Heart right ventricle (tissue), 16 donors: ENCODE measurements at regions not wholly inside any gene's neighbourhood (a gene's known extent, or its start where the extent isn't known, plus 50 kb on each side); places are given as distances from the start of the nearest gene placed in this dataset.

Source experiments
- ATAC-seq, 8 donors: fragments of 200-7000 bp; cut with Tn5 transposase; one replicate each; pipeline ENCODE4 v1.9.1; 2020; ENCODE audit warnings: mild to moderate bottlenecking in 8 of 8, moderate library complexity in 8 of 8, moderate number of reproducible peaks in 1 of 8
- DNase-seq, 2 donors: peaks; one replicate each; pipeline ENCODE4 v3.0.0-alpha.2; 2020
- H3K27ac ChIP-seq, 10 donors: fragments of 200-600 bp; sonication (generic) in 2 of 10; one replicate each; pipeline versions ENCODE4 v1.5.0 to v1.8.0; 2020 to 2022; ENCODE audit warnings: mild to moderate bottlenecking in 3 of 10
- H3K27me3 ChIP-seq, 7 donors: fragments of 200-600 bp; one replicate each; pipeline ENCODE4 v1.8.0; 2021 to 2022; ENCODE audit warnings: mild to moderate bottlenecking in 2 of 7
- H3K36me3 ChIP-seq, 9 donors: fragments of 200-600 bp; sonication (generic) in 1 of 9; one replicate each; pipeline versions ENCODE4 v1.5.0 to v1.8.0; 2020 to 2022; ENCODE audit warnings: mild to moderate bottlenecking in 2 of 9
- H3K4me1 ChIP-seq, 9 donors: fragments of 200-600 bp; sonication (generic) in 1 of 9; one replicate each; pipeline versions ENCODE4 v1.5.0 to v1.8.0; 2020 to 2022; ENCODE audit warnings: mild to moderate bottlenecking in 4 of 9
- H3K4me3 ChIP-seq, 10 donors: fragments of 200-600 bp; sonication (generic) in 2 of 10; one replicate each; pipeline versions ENCODE4 v1.5.0 to v1.8.0; 2020 to 2022; ENCODE audit warnings: mild to moderate bottlenecking in 7 of 10, moderate library complexity in 2 of 10
- H3K9me3 ChIP-seq, 11 donors: fragments of 200-600 bp in 10 of 11; sonication (generic) in 2 of 11; one replicate each; pipeline versions ENCODE4 v1.5.0 to v1.8.0; 2013 to 2022; ENCODE audit warnings: mild to moderate bottlenecking in 2 of 11, control low read depth in 1 of 11, moderate library complexity in 1 of 11
- CTCF ChIP-seq, 9 donors: fragments of 200-600 bp; sonication (generic) in 2 of 9; IDR thresholded peaks; one replicate each; pipeline versions ENCODE4 v1.5.0 to v1.8.0; 2021 to 2022; ENCODE audit warnings: antibody characterized with exemption in 9 of 9, mild to moderate bottlenecking in 5 of 9, moderate library complexity in 1 of 9
- WGBS, 2 donors: extraction: QIAGEN DNeasy Blood & Tissue Kit; methylation state at CpG; one replicate each; pipeline ENCODE4 v1.1.7; 2013; ENCODE audit warnings: inconsistent platforms in 1 of 2; 5-methylcytosine and 5-hydroxymethylcytosine counted together
- intact Hi-C, 10 donors: fragments of 100-400 bp; cut with DNase I; formaldehyde crosslinking; loops; one replicate each; pipeline versions ENCODE4 v1.11.1 to v1.14.2; 2022
- donor health status: Arrhythmogenic right ventricular cardiomyopathy.
- donor health status: ischemic (EF 13 %, LVEDD 7.1; RV severe dilation, severe dysfunction).
- donor health status: healthy with polysubstance abuse.
- donor health status: DM: no; HTN: yes; CAD: no.
- donor health status: DM: no; HTN: no; CAD: no.
- donor health status: ischemic (EF 25% LVEDD 6.9; RV normal size, moderate dysfunction).
- donor health status: ischemic (EF 25% LVEDD 5.7; RV mildly dilated, moderate dysfunction).
- donor health status: healthy.
- donor health status: DM: yes; HTN: yes; CAD: no.
- donor health status: Ischemic cardiomyopathy.
- donor health status: ischemic (EF 35%, LVEDD 5.7; RV mildly dilated, moderate dysfunction).
- donor health status: nonischemic (EF 11% LVEDD 7.7; RV severe dilation, severe dysfunction).
- donor health status: DM: yes; HTN: yes; CAD: no.
- donor health status: PGD.
- donor health status: ischemic (EF 29% LVEDD 5.4; RV normal size, mild dysfunction).
- donor health status: nonischemic (EF 23%, LVEDD 6.1; RV moderate dilation, normal function).

- Histone ChIP-seq H3K9me3 (peaks cover 0 to 30% (median 3%) of the 10 kb centered on the region in 11 donors), H3K27ac (peak overlapping the region; percentile 28 to 85 (median 64)), H3K4me1 (peaks cover 0 to 25% (median 15%) of the 10 kb centered on the region in 9 donors), H3K36me3 (no peaks in the 10 kb centered on the region), H3K27me3 (no peaks in the 10 kb centered on the region), H3K4me3 (no peak overlapping the region)
- peak; percentile 83 to 98 (median 91) for ATAC-seq
- DNase-seq, result peak; percentile 80
- WGBS, 2 donors, result 59 to 63% methylated on average over 4 of the region's 4 CpGs
- no peak for TF ChIP-seq CTCF (IDR thresholded peaks at IDR 0.05)
- intact Hi-C loops, result loop anchor here in 3 of 10 donors (2.0 to 10.0 kb wide), 2 partner anchors 48 to 54 kb away; no protein-coding TSS in a partner anchor
Observed at GRCh38 chr5:71830681-71831539, 111.8 kb downstream of the CARTPT start.

GRCh38 chr5:71832812-71833715, 114.0 kb downstream of the CARTPT start:
- Histone ChIP-seq H3K27ac (no peak overlapping the region), H3K4me1 (peaks cover 0 to 25% (median 15%) of the 10 kb centered on the region in 9 donors), H3K27me3 (no peaks in the 10 kb centered on the region), H3K4me3 (no peak overlapping the region), H3K9me3 (peaks cover 0 to 12% (median 0%) of the 10 kb centered on the region in 11 donors), H3K36me3 (no peaks in the 10 kb centered on the region)
- no peak for TF ChIP-seq CTCF (IDR thresholded peaks at IDR 0.05)
- intact Hi-C loops, result loop anchor here in 2 of 10 donors (10.0 kb wide), 1 partner anchor 52 kb away; no protein-coding TSS in a partner anchor
- DNase-seq, result no peak
- WGBS, 2 donors, result 81 to 92% methylated on average over 4 of the region's 4 CpGs
- ATAC-seq, result peak in 1 of 8 donors; percentile 19

GRCh38 chr5:71834601-71835000, 115.5 kb downstream of the CARTPT start:
- ATAC-seq (no peak), DNase-seq (no peak)
- WGBS, 2 donors, result 80 to 86% methylated on average over 2 of the region's 2 CpGs
- no peak for TF ChIP-seq CTCF (IDR thresholded peaks at IDR 0.05)
- H3K4me3 ChIP-seq, result no peak overlapping the region
- no peaks in the 10 kb centered on the region for H3K9me3 ChIP-seq
- peaks cover 0 to 23% (median 15%) of the 10 kb centered on the region in 9 donors for H3K4me1 ChIP-seq
- no peaks in the 10 kb centered on the region for H3K27me3 ChIP-seq
- no peak overlapping the region for H3K27ac ChIP-seq
- intact Hi-C loops, result loop anchor here in 2 of 10 donors (10.0 kb wide), 1 partner anchor 50 kb away; no protein-coding TSS in a partner anchor
- no peaks in the 10 kb centered on the region for H3K36me3 ChIP-seq

GRCh38 chr5:71836084-71836483, 117.0 kb downstream of the CARTPT start:
- Histone ChIP-seq H3K27me3 (no peaks in the 10 kb centered on the region), H3K36me3 (no peaks in the 10 kb centered on the region), H3K27ac (no peak overlapping the region), H3K4me3 (no peak overlapping the region), H3K9me3 (peaks cover 0 to 4% (median 0%) of the 10 kb centered on the region in 11 donors), H3K4me1 (peaks cover 0 to 8% (median 2%) of the 10 kb centered on the region in 9 donors)
- no peak for TF ChIP-seq CTCF (IDR thresholded peaks at IDR 0.05)
- intact Hi-C loops, result loop anchor here in 2 of 10 donors (10.0 kb wide), 1 partner anchor 49 kb away; no protein-coding TSS in a partner anchor
- no peak for DNase-seq
- no peak for ATAC-seq
